CD4-positive, CD25-positive, alpha-beta regulatory T cell (primary cell): ENCODE measurements at regions not wholly inside any gene's neighbourhood (a gene's known extent, or its start where the extent isn't known, plus 50 kb on each side); places are given as distances from the start of the nearest gene placed in this dataset.
A peak's percentile ranks its signal among the peaks of the same experiment; 100 is the strongest.

ENCODE experiments used
- ATAC-seq, 2 donors: fragments of 150-1000 bp; cut with Tn5 transposase; one replicate each; pipeline ENCODE4 v1.10.0; 2021; ENCODE audit warnings: low read depth in 2 of 2, moderate number of reproducible peaks in 2 of 2, moderate library complexity in 1 of 2
- DNase-seq, 3 donors: peaks; one replicate each; pipeline versions ENCODE4 v3.0.0 to v3.0.0-alpha.2; 2012 to 2022; ENCODE audit warnings: mixed read lengths in 1 of 3
- H3K27ac ChIP-seq: one replicate; pipeline ENCODE4 v1.7.0; 2013; ENCODE audit warnings: mild to moderate bottlenecking, low read length; ENCODE audit not compliant: insufficient read depth, poor library complexity, severe bottlenecking
- H3K27me3 ChIP-seq: one replicate; pipeline ENCODE4 v1.7.0; 2013; ENCODE audit warnings: low read length; ENCODE audit not compliant: control insufficient read depth, insufficient read depth
- H3K36me3 ChIP-seq: one replicate; pipeline ENCODE4 v1.7.0; 2013; ENCODE audit warnings: mild to moderate bottlenecking, low read length, moderate library complexity; ENCODE audit not compliant: control insufficient read depth, insufficient read depth
- H3K4me1 ChIP-seq: 2 replicates; pipeline ENCODE4 v1.7.0; 2013; ENCODE audit warnings: mild to moderate bottlenecking, low read length; ENCODE audit not compliant: insufficient read depth, control insufficient read depth, poor library complexity, severe bottlenecking
- H3K4me3 ChIP-seq: one replicate; pipeline ENCODE4 v1.7.0; 2013; ENCODE audit warnings: low read depth, mild to moderate bottlenecking, low read length, moderate library complexity
- H3K9me3 ChIP-seq, 2 experiments: 1 replicate in 1 of 2; 2 replicates in 1 of 2; pipeline ENCODE4 v1.7.0; 2013; ENCODE audit warnings: low read length in 2 of 2, mild to moderate bottlenecking in 1 of 2, moderate library complexity in 1 of 2; ENCODE audit not compliant: control insufficient read depth in 2 of 2
- H3K27ac Mint-ChIP-seq, 3 donors: one replicate each; pipeline ENCODE4 v1.8.0; 2020 to 2022; ENCODE audit warnings: mild to moderate bottlenecking in 3 of 3, mixed read lengths in 3 of 3, moderate library complexity in 2 of 3
- H3K27me3 Mint-ChIP-seq: one replicate; pipeline ENCODE4 v1.8.0; 2022; ENCODE audit warnings: mild to moderate bottlenecking, mixed read lengths
- H3K36me3 Mint-ChIP-seq: one replicate; pipeline ENCODE4 v1.8.0; 2020; ENCODE audit warnings: mixed read lengths
- H3K4me1 Mint-ChIP-seq, 4 donors: one replicate each; pipeline ENCODE4 v1.8.0; 2020 to 2022; ENCODE audit warnings: mixed read lengths in 4 of 4, mild to moderate bottlenecking in 1 of 4
- H3K4me3 Mint-ChIP-seq, 4 donors: one replicate each; pipeline ENCODE4 v1.8.0; 2020 to 2022; ENCODE audit warnings: mild to moderate bottlenecking in 4 of 4, mixed read lengths in 4 of 4, moderate library complexity in 3 of 4
- H3K9me3 Mint-ChIP-seq, 7 donors: one replicate each; pipeline ENCODE4 v1.8.0; 2020 to 2022; ENCODE audit warnings: mixed read lengths in 7 of 7, mild to moderate bottlenecking in 3 of 7, moderate library complexity in 2 of 7

DNA sequence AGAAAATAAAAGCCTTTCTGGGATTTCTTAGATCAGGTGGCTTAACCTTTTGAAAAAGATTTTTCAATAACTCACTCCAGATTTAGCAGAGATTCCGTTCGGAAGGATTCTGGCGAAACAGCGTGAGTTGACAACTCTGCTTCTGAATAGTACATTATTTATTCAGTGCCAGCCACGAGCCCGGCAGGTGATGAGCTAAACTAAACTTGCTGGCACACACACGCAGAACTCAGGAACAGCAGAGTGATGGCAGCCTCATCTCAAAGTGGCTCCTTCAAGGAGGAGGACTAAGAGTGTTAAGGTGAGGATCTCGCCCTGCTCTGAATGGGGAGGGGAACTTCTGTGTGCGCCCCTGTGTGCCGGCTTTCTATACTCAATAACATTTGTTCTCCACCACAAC is 114.3 kb downstream of the FAM43A start:
- ATAC-seq (no peak), DNase-seq (no peak)
- H3K4me3 ChIP-seq: no peak overlapping the region
- no peaks in the 10 kb centered on the region for H3K4me1 ChIP-seq
- no peak overlapping the region for H3K27ac ChIP-seq
- peaks cover 12 to 18% of the 10 kb centered on the region in 2 experiments for H3K9me3 ChIP-seq
- H3K27me3 ChIP-seq: peaks cover 3% of the 10 kb centered on the region
- Mint-ChIP-seq H3K27ac (no peak overlapping the region), H3K9me3 (peaks cover 2 to 16% (median 10%) of the 10 kb centered on the region in 7 donors), H3K36me3 (no peaks in the 10 kb centered on the region), H3K27me3 (peaks cover 19% of the 10 kb centered on the region), H3K4me1 (peaks cover 3 to 9% (median 5%) of the 10 kb centered on the region in 4 donors), H3K4me3 (no peak overlapping the region)
- no peaks in the 10 kb centered on the region for H3K36me3 ChIP-seq

DNA sequence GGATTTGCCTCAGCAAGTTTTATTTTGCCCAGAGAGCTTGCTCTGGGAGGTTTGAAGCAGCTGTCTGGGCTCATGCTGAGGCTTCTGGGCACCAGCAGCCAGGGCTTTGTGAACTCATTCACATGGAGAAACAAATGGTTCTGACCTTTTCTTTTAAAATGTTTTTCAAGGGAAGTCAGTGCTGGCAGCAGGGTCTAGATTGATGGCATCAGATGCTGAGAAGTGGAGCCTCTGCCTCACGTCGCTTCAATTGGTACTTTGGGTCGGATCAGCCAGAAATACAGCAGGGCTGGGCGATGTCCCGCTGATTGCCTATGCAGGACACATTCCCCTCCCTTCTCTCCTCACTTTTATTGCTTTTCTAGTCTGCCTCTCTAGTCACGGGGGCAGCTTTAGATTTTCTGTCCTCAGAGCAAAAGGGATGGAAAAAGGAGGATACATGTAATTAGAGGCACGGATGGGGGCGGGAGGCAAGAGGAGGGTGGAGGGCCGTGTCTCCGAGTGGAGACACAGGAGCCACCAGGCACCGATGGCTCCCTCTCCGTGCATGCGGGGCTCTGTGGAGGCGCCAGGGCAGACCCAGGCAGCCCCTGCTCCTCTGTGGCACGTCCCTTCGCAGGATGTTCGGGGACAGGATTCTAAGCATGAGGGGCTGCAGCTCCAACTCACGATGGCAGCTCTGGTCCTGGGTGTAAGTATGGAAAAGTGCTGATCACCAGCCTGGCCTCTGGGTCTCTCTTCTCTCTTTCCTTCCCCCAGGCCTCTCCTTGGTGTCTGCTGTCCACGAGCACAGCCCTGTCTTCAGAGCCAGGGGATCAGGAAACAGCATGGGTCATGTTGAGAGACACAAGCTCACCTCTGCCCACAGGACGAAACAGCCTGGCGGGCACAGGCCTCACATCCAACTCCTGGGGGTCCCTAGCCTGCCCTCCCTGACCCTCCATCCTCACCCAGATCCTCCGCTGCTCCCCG is 116.1 kb downstream of the FAM43A start:
- no peaks in the 10 kb centered on the region for H3K36me3 ChIP-seq
- peaks cover 0 to 2% (median 0%) of the 10 kb centered on the region in 4 donors for H3K4me1 Mint-ChIP-seq
- H3K4me1 ChIP-seq: no peaks in the 10 kb centered on the region
- peaks cover 0 to 6% (median 0%) of the 10 kb centered on the region in 7 donors for H3K9me3 Mint-ChIP-seq
- no peak overlapping the region for H3K4me3 ChIP-seq
- DNase-seq (no peak), ATAC-seq (no peak)
- H3K27me3 ChIP-seq: peaks cover 5% of the 10 kb centered on the region
- H3K36me3 Mint-ChIP-seq: no peaks in the 10 kb centered on the region
- H3K27ac Mint-ChIP-seq: no peak overlapping the region
- no peak overlapping the region for H3K4me3 Mint-ChIP-seq
- no peak overlapping the region for H3K27ac ChIP-seq
- H3K27me3 Mint-ChIP-seq: peaks cover 28% of the 10 kb centered on the region
- H3K9me3 ChIP-seq: peaks cover 0 to under 1% of the 10 kb centered on the region in 2 experiments

DNA sequence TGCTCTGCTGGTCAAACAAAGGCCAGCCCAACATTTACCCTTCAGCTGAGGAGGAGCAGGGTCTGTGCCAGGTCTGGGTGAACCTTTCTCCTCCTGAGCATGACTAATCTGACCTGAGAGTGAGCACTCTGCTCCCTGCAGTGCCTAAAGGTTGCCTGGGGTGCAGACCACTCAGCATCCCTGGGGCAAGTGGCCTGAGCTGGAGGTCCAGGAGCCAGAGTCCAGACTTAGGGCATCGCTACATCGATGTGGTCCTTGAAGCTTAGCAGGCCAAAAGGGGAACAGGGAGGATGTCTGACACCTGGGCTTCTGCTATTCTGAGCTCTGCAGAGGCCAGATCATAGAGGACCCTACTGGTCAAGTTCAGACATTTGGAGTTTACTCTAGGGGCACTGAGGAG is 119.1 kb downstream of the FAM43A start:
- H3K36me3 Mint-ChIP-seq: no peaks in the 10 kb centered on the region
- Histone ChIP-seq H3K27ac (no peak overlapping the region), H3K9me3 (no peaks in the 10 kb centered on the region), H3K4me1 (no peaks in the 10 kb centered on the region), H3K36me3 (no peaks in the 10 kb centered on the region), H3K4me3 (no peak overlapping the region), H3K27me3 (peaks cover 5% of the 10 kb centered on the region)
- ATAC-seq: no peak
- H3K9me3 Mint-ChIP-seq: peaks cover 0 to 3% (median 0%) of the 10 kb centered on the region in 7 donors
- peaks cover 37% of the 10 kb centered on the region for H3K27me3 Mint-ChIP-seq
- no peaks in the 10 kb centered on the region for H3K4me1 Mint-ChIP-seq
- H3K27ac Mint-ChIP-seq: no peak overlapping the region
- no peak overlapping the region for H3K4me3 Mint-ChIP-seq
- no peak for DNase-seq

DNA sequence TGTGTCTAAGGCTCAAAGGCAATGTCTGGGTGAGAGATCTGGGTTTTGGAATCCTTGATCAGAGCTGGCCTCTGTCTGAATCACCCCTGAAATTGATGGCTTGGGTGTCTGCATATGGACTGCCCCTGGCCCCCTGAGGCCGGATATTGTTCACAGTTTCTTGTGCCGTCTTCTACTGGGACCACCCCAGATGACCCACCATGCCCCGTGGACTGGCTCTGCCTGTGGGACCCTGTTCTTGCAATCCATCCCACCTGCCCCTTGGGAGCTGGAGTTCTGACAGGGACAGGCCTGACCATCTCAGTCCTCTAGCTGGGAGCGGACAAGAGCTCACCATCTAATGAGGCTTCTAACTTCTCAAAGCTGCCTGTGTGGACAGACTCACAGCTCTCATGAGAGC is 119.9 kb downstream of the FAM43A start:
- H3K4me3 ChIP-seq: no peak overlapping the region
- peaks cover 5% of the 10 kb centered on the region for H3K27me3 ChIP-seq
- peaks cover 0 to 3% (median 0%) of the 10 kb centered on the region in 7 donors for H3K9me3 Mint-ChIP-seq
- H3K4me3 Mint-ChIP-seq: no peak overlapping the region
- no peaks in the 10 kb centered on the region for H3K36me3 Mint-ChIP-seq
- H3K27ac Mint-ChIP-seq: no peak overlapping the region
- no peak overlapping the region for H3K27ac ChIP-seq
- no peaks in the 10 kb centered on the region for H3K36me3 ChIP-seq
- no peaks in the 10 kb centered on the region for H3K4me1 Mint-ChIP-seq
- H3K27me3 Mint-ChIP-seq: peaks cover 37% of the 10 kb centered on the region
- no peak for DNase-seq
- no peaks in the 10 kb centered on the region for H3K4me1 ChIP-seq
- ATAC-seq: no peak
- H3K9me3 ChIP-seq: no peaks in the 10 kb centered on the region

DNA sequence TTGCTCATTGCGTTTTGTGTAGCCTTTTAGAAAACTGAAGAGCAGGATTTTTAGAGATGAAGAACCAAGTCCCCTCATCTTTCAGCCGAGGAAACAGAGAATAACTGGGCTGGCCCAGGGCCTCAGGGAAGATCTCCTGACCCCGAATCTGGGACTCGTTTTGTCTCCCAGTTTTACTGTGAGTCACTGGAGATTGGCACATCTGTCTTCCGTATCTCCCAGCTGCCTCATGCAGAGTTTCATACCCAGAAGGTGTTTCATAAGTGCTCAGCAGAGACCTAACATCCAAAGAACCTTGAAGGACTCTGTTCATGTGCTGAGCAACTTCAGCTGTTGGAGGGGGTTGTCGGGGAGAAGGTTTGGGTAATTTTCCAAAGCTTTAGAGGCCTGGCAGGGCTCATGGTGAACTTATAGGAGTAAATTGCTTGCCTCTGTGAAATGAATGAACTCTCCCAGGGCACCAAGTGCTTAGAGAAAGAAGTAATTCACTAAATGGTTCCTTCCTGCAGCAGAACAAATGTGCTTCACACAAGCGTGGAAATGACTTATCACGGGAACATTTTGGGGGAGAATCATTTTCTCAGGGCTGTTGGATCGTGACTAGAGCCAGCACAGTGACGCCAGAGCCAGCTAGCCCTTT is 121.4 kb downstream of the FAM43A start:
- peaks cover 0 to 3% (median 0%) of the 10 kb centered on the region in 7 donors for H3K9me3 Mint-ChIP-seq
- no peak for ATAC-seq
- no peak for DNase-seq
- H3K27ac ChIP-seq: no peak overlapping the region
- H3K9me3 ChIP-seq: no peaks in the 10 kb centered on the region
- H3K27me3 Mint-ChIP-seq: peaks cover 40% of the 10 kb centered on the region
- H3K27ac Mint-ChIP-seq: peak overlapping the region in 1 of 3 donors; percentile 2
- H3K4me3 ChIP-seq: no peak overlapping the region
- H3K36me3 ChIP-seq: no peaks in the 10 kb centered on the region
- no peak overlapping the region for H3K4me3 Mint-ChIP-seq
- peaks cover 6% of the 10 kb centered on the region for H3K27me3 ChIP-seq
- no peaks in the 10 kb centered on the region for H3K4me1 Mint-ChIP-seq
- no peaks in the 10 kb centered on the region for H3K36me3 Mint-ChIP-seq
- no peaks in the 10 kb centered on the region for H3K4me1 ChIP-seq

DNA sequence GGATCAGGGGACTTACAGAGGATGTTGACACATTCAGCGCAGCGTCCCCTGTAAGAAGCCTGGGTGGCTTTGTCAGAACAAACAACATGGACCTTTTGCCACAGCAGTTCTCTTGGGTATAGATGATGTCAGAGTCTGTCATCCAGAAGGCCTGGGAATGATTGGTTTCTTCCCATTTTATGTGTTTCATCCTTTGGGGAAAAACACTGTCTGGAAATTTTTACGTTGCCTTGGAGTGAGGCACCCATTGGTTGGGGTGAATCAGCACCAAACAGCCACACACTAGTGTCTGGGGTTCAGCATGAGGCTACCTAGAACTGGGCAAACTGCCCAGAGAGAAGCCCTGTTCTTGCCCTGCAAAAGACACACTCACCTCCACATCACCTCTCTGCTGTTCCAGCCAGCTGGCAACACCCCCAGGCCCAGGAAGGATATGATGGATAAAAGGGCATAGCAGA is 123.0 kb downstream of the FAM43A start:
- Histone ChIP-seq H3K9me3 (no peaks in the 10 kb centered on the region), H3K27ac (no peak overlapping the region), H3K27me3 (peaks cover 6% of the 10 kb centered on the region), H3K4me1 (no peaks in the 10 kb centered on the region), H3K4me3 (no peak overlapping the region), H3K36me3 (no peaks in the 10 kb centered on the region)
- DNase-seq: no peak
- Mint-ChIP-seq H3K9me3 (peaks cover 0 to 3% (median 0%) of the 10 kb centered on the region in 7 donors), H3K4me3 (no peak overlapping the region), H3K27me3 (peaks cover 35% of the 10 kb centered on the region), H3K27ac (no peak overlapping the region), H3K4me1 (no peaks in the 10 kb centered on the region), H3K36me3 (no peaks in the 10 kb centered on the region)
- no peak for ATAC-seq

DNA sequence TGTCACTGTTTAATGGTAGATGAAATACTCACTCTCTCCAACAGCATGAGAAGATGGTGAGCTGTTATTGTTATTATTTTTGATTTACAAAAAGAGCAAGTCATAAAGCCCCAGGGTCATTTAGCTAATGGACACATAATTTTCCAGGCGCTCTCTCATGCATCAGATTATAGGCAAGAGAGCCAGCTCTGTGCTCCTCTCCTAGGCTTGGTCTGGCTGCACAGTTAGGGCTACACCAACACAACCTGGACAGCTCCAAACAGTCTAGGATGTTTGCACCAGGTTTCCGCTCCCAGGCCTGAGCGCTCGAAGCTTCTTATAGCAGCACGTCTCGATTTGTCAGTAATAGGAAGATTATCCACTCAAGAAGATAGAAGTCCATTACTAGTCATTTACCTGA is 123.7 kb downstream of the FAM43A start:
- no peaks in the 10 kb centered on the region for H3K4me1 Mint-ChIP-seq
- no peak overlapping the region for H3K27ac Mint-ChIP-seq
- H3K9me3 Mint-ChIP-seq: peaks cover 0 to 3% (median 0%) of the 10 kb centered on the region in 7 donors
- H3K36me3 ChIP-seq: no peaks in the 10 kb centered on the region
- no peaks in the 10 kb centered on the region for H3K36me3 Mint-ChIP-seq
- peaks cover 6% of the 10 kb centered on the region for H3K27me3 ChIP-seq
- H3K27ac ChIP-seq: no peak overlapping the region
- H3K4me3 Mint-ChIP-seq: no peak overlapping the region
- DNase-seq: no peak
- ATAC-seq: no peak
- peaks cover 32% of the 10 kb centered on the region for H3K27me3 Mint-ChIP-seq
- no peaks in the 10 kb centered on the region for H3K9me3 ChIP-seq
- H3K4me3 ChIP-seq: no peak overlapping the region
- no peaks in the 10 kb centered on the region for H3K4me1 ChIP-seq
